ENCODE measurements at regions not wholly inside any gene's neighbourhood (a gene's known extent, or its start where the extent isn't known, plus 50 kb on each side); places are given as distances from the start of the nearest gene placed in this dataset.

DNA sequence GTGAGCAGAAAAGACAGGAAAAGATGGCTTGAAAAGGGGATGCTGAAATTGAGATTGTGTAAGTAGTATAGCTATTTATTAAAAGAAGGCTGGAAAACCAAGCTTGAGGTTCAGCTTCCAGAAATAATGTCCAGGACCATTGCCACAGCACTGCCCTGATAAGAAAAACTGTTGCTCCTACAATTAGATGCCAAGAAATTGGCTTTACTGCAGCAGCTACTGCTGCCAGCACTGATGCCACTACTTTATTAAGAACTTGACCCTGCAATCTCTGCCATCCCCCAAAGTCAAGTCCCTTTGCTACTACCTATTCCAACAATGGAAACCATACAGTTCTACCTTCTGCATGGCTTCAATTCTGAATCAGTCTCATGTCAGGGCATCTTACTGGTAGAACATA, 130.0 kb upstream of the VAMP7 start:
- no peak for TF ChIP-seq POLR2AphosphoS5 (IDR thresholded peaks at IDR 0.05)
- TF ChIP-seq, protein P1, sequence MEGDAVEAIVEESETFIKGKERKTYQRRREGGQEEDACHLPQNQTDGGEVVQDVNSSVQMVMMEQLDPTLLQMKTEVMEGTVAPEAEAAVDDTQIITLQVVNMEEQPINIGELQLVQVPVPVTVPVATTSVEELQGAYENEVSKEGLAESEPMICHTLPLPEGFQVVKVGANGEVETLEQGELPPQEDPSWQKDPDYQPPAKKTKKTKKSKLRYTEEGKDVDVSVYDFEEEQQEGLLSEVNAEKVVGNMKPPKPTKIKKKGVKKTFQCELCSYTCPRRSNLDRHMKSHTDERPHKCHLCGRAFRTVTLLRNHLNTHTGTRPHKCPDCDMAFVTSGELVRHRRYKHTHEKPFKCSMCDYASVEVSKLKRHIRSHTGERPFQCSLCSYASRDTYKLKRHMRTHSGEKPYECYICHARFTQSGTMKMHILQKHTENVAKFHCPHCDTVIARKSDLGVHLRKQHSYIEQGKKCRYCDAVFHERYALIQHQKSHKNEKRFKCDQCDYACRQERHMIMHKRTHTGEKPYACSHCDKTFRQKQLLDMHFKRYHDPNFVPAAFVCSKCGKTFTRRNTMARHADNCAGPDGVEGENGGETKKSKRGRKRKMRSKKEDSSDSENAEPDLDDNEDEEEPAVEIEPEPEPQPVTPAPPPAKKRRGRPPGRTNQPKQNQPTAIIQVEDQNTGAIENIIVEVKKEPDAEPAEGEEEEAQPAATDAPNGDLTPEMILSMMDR (IDR thresholded peaks at IDR 0.05) = no peak

Data from prostate gland (tissue), 2 donors.